GM19035 (cell line): ENCODE measurements at regions not wholly inside any gene's neighbourhood (a gene's known extent, or its start where the extent isn't known, plus 50 kb on each side); places are given as distances from the start of the nearest gene placed in this dataset.
A peak's percentile ranks its signal among the peaks of the same experiment; 100 is the strongest.
"Not testable (repeated sequence)": the region's sequence is repeated elsewhere in the genome, so short reads cannot be mapped to it uniquely, and the experiment has no call there.

Experiments
- ATAC-seq: cut with Tn5 transposase; IDR thresholded peaks from one replicate; pipeline ENCODE4 v1.9.1; 2021; ENCODE audit not compliant: unreplicated experiment

GRCh38 chr3:163504974-163505373 lies 1573.3 kb downstream of the SI start:
- no peak for ATAC-seq

- not testable (repeated sequence) for ATAC-seq
Measured at GRCh38 chr3:163499736-163500219, 1578.5 kb downstream of the SI start.

GRCh38 chr3:163498842-163499735 lies 1579.2 kb downstream of the SI start:
- ATAC-seq: not testable (repeated sequence)

- no peak for ATAC-seq
Measured at GRCh38 chr3:163491714-163492113, 1586.6 kb downstream of the SI start.

GRCh38 chr3:163490119-163490518 lies 1588.2 kb downstream of the SI start:
- peak; percentile 73 for ATAC-seq

GRCh38 chr3:163482695-163483094 lies 1595.6 kb downstream of the SI start:
- no peak for ATAC-seq

- no peak for ATAC-seq
Measured at GRCh38 chr3:163481738-163482137, 1596.6 kb downstream of the SI start.

GRCh38 chr3:163476179-163476578 lies 1602.1 kb downstream of the SI start:
- ATAC-seq: no peak

- no peak for ATAC-seq
Measured at GRCh38 chr3:163474766-163475165, 1603.5 kb downstream of the SI start.

- no peak for ATAC-seq
Measured at GRCh38 chr3:163468531-163469335, 1609.6 kb downstream of the SI start.

- no peak for ATAC-seq
Measured at GRCh38 chr3:163462446-163462845, 1615.8 kb downstream of the SI start.

- no peak for ATAC-seq
Measured at GRCh38 chr3:163450698-163451097, 1627.6 kb downstream of the SI start.

GRCh38 chr3:163438760-163439159 lies 1639.5 kb downstream of the SI start:
- no peak for ATAC-seq

GRCh38 chr3:163422671-163423070 lies 1655.6 kb downstream of the SI start:
- no peak for ATAC-seq

GRCh38 chr3:163391407-163392181 lies 1686.7 kb downstream of the SI start:
- no peak for ATAC-seq

- no peak for ATAC-seq
Measured at GRCh38 chr3:163384383-163384782, 1693.9 kb downstream of the SI start.

GRCh38 chr3:163382183-163382582 lies 1696.1 kb downstream of the SI start:
- ATAC-seq: no peak

- no peak for ATAC-seq
Measured at GRCh38 chr3:163368168-163368567, 1710.1 kb downstream of the SI start.

- ATAC-seq: no peak
Measured at GRCh38 chr3:163364717-163365116, 1713.6 kb downstream of the SI start.

GRCh38 chr3:163362151-163362550 lies 1716.1 kb downstream of the SI start:
- ATAC-seq: no peak

- ATAC-seq: not testable (repeated sequence)
Measured at GRCh38 chr3:163361357-163361878, 1716.9 kb downstream of the SI start.
